ENCODE measurements at regions not wholly inside any gene's neighbourhood (a gene's known extent, or its start where the extent isn't known, plus 50 kb on each side); places are given as distances from the start of the nearest gene placed in this dataset.
A peak's percentile ranks its signal among the peaks of the same experiment; 100 is the strongest.

GRCh38 chr4:152023674-152024073 lies 262.9 kb upstream of the GATB start:
- ChIA-PET CTCF (no interaction called here), POLR2A (no interaction called here)
- no peak for DNase-seq
- Mint-ChIP-seq H3K4me3 (no peak overlapping the region), H3K27ac (no peak overlapping the region), H3K36me3 (ENCODE audit: low read depth) (peaks cover 3% of the 10 kb centered on the region), H3K27me3 (peaks cover 3% of the 10 kb centered on the region), H3K4me1 (no peaks in the 10 kb centered on the region), H3K9me3 (peaks cover 2% of the 10 kb centered on the region)

- H3K4me1 Mint-ChIP-seq: no peaks in the 10 kb centered on the region
- peaks cover 1% of the 10 kb centered on the region for H3K27me3 Mint-ChIP-seq
- H3K27ac Mint-ChIP-seq: no peak overlapping the region
- DNase-seq: no peak
- no peaks in the 10 kb centered on the region for H3K36me3 Mint-ChIP-seq (ENCODE audit: low read depth)
- H3K9me3 Mint-ChIP-seq: peaks cover 1% of the 10 kb centered on the region
- POLR2A ChIA-PET: no interaction called here
- CTCF ChIA-PET: interaction anchor here (0.6 to 1.1 kb wide), 2 partner anchors 12 to 14 kb away, joined by 3 to 4 read pairs; no protein-coding TSS in a partner anchor
- H3K4me3 Mint-ChIP-seq: no peak overlapping the region
Observed at GRCh38 chr4:152022543-152022942, 261.7 kb upstream of the GATB start.

GRCh38 chr4:152021788-152022438 lies 261.1 kb upstream of the GATB start:
- no peak overlapping the region for H3K4me3 Mint-ChIP-seq
- no peak overlapping the region for H3K27ac Mint-ChIP-seq
- ChIA-PET POLR2A (no interaction called here), CTCF (interaction anchor here (0.6 to 1.4 kb wide), 4 partner anchors 11 to 105 kb away, joined by 3 to 6 read pairs (median 4); no protein-coding TSS in a partner anchor)
- H3K27me3 Mint-ChIP-seq: no peaks in the 10 kb centered on the region
- no peak for DNase-seq
- H3K36me3 Mint-ChIP-seq (ENCODE audit: low read depth): no peaks in the 10 kb centered on the region
- H3K4me1 Mint-ChIP-seq: no peaks in the 10 kb centered on the region
- no peaks in the 10 kb centered on the region for H3K9me3 Mint-ChIP-seq

GRCh38 chr4:152020073-152020472 lies 259.3 kb upstream of the GATB start:
- CTCF ChIA-PET: interaction anchor here (0.7 to 1.1 kb wide), 2 partner anchors 12 to 77 kb away, joined by 3 read pairs; no protein-coding TSS in a partner anchor
- Mint-ChIP-seq H3K36me3 (ENCODE audit: low read depth) (no peaks in the 10 kb centered on the region), H3K27me3 (no peaks in the 10 kb centered on the region), H3K4me1 (peaks cover 14% of the 10 kb centered on the region), H3K9me3 (no peaks in the 10 kb centered on the region), H3K27ac (no peak overlapping the region), H3K4me3 (no peak overlapping the region)
- POLR2A ChIA-PET: no interaction called here
- DNase-seq: no peak

DNA sequence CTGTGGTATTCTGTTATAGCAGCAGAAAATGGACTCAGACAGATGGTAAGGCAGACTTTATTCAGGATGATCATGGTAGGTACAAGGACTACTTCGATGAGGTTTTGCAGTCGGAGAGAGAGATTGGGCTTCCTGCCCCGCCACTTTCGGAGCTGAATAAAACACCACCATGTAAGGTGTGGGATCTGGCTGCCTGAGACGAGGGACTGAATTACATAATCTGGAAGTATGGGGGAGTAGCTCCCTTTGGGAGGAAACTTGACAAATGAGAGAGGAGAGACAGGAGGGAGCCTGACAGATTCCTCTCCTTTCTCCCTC lies 255.5 kb upstream of the GATB start:
- no peaks in the 10 kb centered on the region for H3K27me3 Mint-ChIP-seq
- H3K4me3 Mint-ChIP-seq: no peak overlapping the region
- H3K4me1 Mint-ChIP-seq: peaks cover 51% of the 10 kb centered on the region
- DNase-seq: no peak
- peaks cover 5% of the 10 kb centered on the region for H3K9me3 Mint-ChIP-seq
- ChIA-PET POLR2A (no interaction called here), CTCF (interaction anchor here (1.0 kb wide), 1 partner anchor 12 kb away, joined by 3 read pairs; no protein-coding TSS in a partner anchor)
- H3K27ac Mint-ChIP-seq: no peak overlapping the region
- peaks cover 15% of the 10 kb centered on the region for H3K36me3 Mint-ChIP-seq (ENCODE audit: low read depth)

- H3K4me1 Mint-ChIP-seq: peaks cover 56% of the 10 kb centered on the region
- H3K36me3 Mint-ChIP-seq (ENCODE audit: low read depth): peaks cover 17% of the 10 kb centered on the region
- H3K4me3 Mint-ChIP-seq: no peak overlapping the region
- ChIA-PET CTCF (interaction anchor here (1.0 kb wide), 1 partner anchor 12 kb away, joined by 3 read pairs; no protein-coding TSS in a partner anchor), POLR2A (no interaction called here)
- no peak for DNase-seq
- peaks cover 5% of the 10 kb centered on the region for H3K9me3 Mint-ChIP-seq
- no peak overlapping the region for H3K27ac Mint-ChIP-seq
- H3K27me3 Mint-ChIP-seq: no peaks in the 10 kb centered on the region
Observed at GRCh38 chr4:152015597-152016302, 254.9 kb upstream of the GATB start.

GRCh38 chr4:152014280-152014679 lies 253.5 kb upstream of the GATB start:
- H3K9me3 Mint-ChIP-seq: peaks cover 5% of the 10 kb centered on the region
- H3K4me3 Mint-ChIP-seq: peak overlapping the region; percentile 21
- peaks cover 17% of the 10 kb centered on the region for H3K36me3 Mint-ChIP-seq (ENCODE audit: low read depth)
- peak; percentile 73 for DNase-seq
- no peaks in the 10 kb centered on the region for H3K27me3 Mint-ChIP-seq
- ChIA-PET POLR2A (no interaction called here), CTCF (no interaction called here)
- peak overlapping the region; percentile 91 for H3K27ac Mint-ChIP-seq
- H3K4me1 Mint-ChIP-seq: peaks cover 71% of the 10 kb centered on the region

DNA sequence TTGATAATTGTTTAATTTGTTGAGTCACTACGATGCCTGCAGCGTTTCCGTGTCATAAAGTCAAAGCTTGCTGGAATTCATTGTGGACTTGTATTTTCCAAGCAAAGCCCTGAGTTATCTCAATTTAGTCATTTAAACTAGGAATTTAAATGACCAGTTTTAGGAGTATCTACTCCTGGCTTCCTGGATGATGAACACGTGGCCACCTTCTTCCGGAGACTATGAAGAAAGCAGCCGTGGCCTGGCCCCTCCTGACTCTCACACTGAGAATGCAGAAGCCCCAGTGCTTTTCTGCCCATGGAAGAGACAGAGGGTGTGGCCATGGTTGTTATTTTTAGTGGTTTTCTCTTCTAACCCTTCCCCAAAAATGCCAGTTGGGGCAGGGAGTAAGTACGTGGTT lies 250.7 kb upstream of the GATB start:
- peaks cover 17% of the 10 kb centered on the region for H3K36me3 Mint-ChIP-seq (ENCODE audit: low read depth)
- no peak for DNase-seq
- H3K9me3 Mint-ChIP-seq: peaks cover 5% of the 10 kb centered on the region
- H3K27me3 Mint-ChIP-seq: no peaks in the 10 kb centered on the region
- no peak overlapping the region for H3K4me3 Mint-ChIP-seq
- POLR2A ChIA-PET: no interaction called here
- H3K27ac Mint-ChIP-seq: peak overlapping the region; percentile 88
- CTCF ChIA-PET: no interaction called here
- peaks cover 73% of the 10 kb centered on the region for H3K4me1 Mint-ChIP-seq

GRCh38 chr4:152010710-152011079 lies 249.9 kb upstream of the GATB start:
- Mint-ChIP-seq H3K36me3 (ENCODE audit: low read depth) (peaks cover 17% of the 10 kb centered on the region), H3K27ac (peak overlapping the region; percentile 88), H3K4me3 (peak overlapping the region; percentile 41), H3K4me1 (peaks cover 67% of the 10 kb centered on the region), H3K9me3 (peaks cover 5% of the 10 kb centered on the region), H3K27me3 (no peaks in the 10 kb centered on the region)
- CTCF ChIA-PET: interaction anchor here (1.6 kb wide), 1 partner anchor 105 kb away, joined by 3 read pairs; no protein-coding TSS in a partner anchor
- POLR2A ChIA-PET: no interaction called here
- peak; percentile 79 for DNase-seq

- ChIA-PET POLR2A (no interaction called here), CTCF (interaction anchor here (0.6 to 1.6 kb wide), 6 partner anchors 11 to 393 kb away, joined by 3 read pairs; no protein-coding TSS in a partner anchor)
- Mint-ChIP-seq H3K36me3 (ENCODE audit: low read depth) (peaks cover 17% of the 10 kb centered on the region), H3K4me3 (no peak overlapping the region), H3K9me3 (peaks cover 5% of the 10 kb centered on the region), H3K27me3 (no peaks in the 10 kb centered on the region), H3K27ac (peak overlapping the region; percentile 88), H3K4me1 (peaks cover 62% of the 10 kb centered on the region)
- no peak for DNase-seq
Observed at GRCh38 chr4:152009983-152010709, 249.3 kb upstream of the GATB start.

- H3K36me3 Mint-ChIP-seq (ENCODE audit: low read depth): peaks cover 12% of the 10 kb centered on the region
- ChIA-PET CTCF (interaction anchor here (1.1 to 1.6 kb wide), 3 partner anchors 12 to 107 kb away, joined by 3 to 4 read pairs (median 3); no protein-coding TSS in a partner anchor), POLR2A (no interaction called here)
- no peak overlapping the region for H3K4me3 Mint-ChIP-seq
- no peaks in the 10 kb centered on the region for H3K27me3 Mint-ChIP-seq
- no peak for DNase-seq
- H3K9me3 Mint-ChIP-seq: peaks cover 5% of the 10 kb centered on the region
- H3K4me1 Mint-ChIP-seq: peaks cover 52% of the 10 kb centered on the region
- no peak overlapping the region for H3K27ac Mint-ChIP-seq
Observed at GRCh38 chr4:152009031-152009670, 248.3 kb upstream of the GATB start.

DNA sequence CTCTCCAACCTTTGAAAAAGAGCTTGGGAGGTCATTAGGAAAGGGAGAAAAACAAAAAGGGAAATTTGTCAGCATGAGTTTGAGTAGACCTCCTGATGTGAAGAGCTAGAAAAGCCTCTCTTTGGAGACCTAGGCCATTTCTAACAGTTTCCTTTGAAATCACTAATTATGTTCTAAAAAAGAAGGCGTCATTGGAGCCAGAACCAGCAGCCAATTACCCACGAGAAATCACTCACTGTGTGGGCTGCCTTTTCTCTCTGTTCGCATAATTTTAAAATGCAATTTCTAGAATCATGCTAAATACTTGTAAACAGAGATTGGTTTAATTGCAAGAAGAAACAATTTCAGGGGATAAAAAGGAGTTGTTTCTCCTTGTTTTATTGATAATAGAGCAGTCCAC lies 246.3 kb upstream of the GATB start:
- Mint-ChIP-seq H3K36me3 (ENCODE audit: low read depth) (peaks cover 2% of the 10 kb centered on the region), H3K9me3 (peaks cover 4% of the 10 kb centered on the region), H3K27me3 (peaks cover 2% of the 10 kb centered on the region), H3K4me1 (peaks cover 40% of the 10 kb centered on the region), H3K4me3 (no peak overlapping the region), H3K27ac (no peak overlapping the region)
- ChIA-PET POLR2A (no interaction called here), CTCF (interaction anchor here (0.5 kb wide), 1 partner anchor 1413 kb away, joined by 3 read pairs; no protein-coding TSS in a partner anchor)
- DNase-seq: no peak
